GM12874 (cell line): ENCODE measurements at regions not wholly inside any gene's neighbourhood (a gene's known extent, or its start where the extent isn't known, plus 50 kb on each side); places are given as distances from the start of the nearest gene placed in this dataset.

ENCODE experiments used
- TF ChIP-seq, protein P1 (sequence below): IDR thresholded peaks from 2 replicates; pipeline ENCODE4 v1.5.1; 2011; ENCODE audit warnings: low read depth, mild to moderate bottlenecking, control low read depth, low read length, moderate library complexity; ENCODE audit not compliant: insufficient read depth

DNA sequence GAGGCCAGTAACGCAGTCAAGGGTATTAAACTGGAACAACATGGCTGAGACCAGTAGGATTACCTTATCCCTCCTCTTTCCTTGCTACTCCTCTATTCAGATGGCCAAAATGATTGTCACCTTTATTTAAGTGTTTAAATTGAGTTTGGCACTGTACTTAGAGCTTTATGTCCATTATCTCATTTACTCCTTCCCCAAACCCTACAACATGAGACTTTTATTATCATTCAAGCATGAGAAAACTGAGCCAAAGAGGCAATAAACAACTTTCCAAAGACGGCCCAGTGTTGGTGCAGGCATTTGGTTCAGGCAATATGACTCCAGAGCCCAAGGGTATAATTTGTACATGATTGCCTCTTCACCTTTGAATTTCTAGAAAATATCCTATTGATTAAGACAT, 370.9 kb upstream of the KITLG start:
- TF ChIP-seq, protein P1, sequence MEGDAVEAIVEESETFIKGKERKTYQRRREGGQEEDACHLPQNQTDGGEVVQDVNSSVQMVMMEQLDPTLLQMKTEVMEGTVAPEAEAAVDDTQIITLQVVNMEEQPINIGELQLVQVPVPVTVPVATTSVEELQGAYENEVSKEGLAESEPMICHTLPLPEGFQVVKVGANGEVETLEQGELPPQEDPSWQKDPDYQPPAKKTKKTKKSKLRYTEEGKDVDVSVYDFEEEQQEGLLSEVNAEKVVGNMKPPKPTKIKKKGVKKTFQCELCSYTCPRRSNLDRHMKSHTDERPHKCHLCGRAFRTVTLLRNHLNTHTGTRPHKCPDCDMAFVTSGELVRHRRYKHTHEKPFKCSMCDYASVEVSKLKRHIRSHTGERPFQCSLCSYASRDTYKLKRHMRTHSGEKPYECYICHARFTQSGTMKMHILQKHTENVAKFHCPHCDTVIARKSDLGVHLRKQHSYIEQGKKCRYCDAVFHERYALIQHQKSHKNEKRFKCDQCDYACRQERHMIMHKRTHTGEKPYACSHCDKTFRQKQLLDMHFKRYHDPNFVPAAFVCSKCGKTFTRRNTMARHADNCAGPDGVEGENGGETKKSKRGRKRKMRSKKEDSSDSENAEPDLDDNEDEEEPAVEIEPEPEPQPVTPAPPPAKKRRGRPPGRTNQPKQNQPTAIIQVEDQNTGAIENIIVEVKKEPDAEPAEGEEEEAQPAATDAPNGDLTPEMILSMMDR: no peak

DNA sequence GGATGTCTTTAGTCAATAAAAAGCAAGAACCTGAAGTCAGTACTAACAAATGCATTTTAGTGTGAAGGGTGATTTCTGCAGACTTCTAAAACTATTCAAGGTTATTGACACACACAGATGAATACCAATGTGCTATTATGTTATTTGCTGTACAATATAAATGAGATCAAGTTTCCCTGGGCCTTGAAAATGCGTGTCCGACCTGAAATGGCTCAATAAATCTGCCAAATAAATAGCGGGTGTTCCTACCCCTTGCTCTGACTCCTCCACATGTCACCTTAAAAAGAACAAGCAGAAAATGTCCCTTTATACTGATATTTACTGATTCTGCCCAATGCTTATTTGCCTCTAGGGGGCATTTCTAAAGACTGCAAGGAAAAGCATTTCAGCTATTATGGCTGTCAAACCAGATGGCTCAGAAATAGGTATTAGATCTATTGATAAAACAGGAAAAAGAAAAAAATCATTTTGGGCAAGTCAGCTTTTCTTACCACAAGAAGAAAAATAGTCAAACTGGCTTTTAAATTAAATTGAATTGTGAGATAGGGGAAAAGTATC, 367.3 kb upstream of the KITLG start:
- TF ChIP-seq, protein P1: 0 out of 2 replicates have a peak, but pooled peaks have one; percentile 5

DNA sequence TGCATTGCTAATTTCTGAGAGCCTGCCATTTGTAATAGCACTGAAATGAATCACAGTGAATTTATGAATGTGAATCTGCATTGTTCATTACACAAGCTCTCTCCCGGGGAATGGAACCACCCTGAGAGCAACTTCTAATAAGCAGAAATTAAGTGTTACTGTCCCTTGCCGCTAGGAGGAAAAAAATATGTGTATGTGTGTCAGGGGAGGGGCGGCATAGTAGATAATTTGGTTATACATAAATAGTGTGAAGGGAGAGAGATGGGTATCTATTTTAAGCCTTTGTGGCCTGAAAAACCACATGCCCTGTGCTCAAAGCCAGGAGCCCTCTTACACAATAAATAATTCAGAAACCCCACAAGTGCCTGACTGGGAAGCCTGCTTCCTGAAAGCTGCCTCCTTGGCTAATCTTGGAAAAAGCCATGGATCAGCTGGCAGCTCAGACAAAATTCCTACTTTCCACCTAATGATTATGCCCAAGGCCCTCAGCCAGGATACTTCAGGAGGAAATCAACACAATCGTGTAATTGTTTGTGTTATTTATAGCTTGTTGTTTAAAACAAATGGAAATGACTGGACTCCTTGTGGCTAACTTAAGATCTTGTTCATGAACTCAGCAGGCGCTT, 366.2 kb upstream of the KITLG start:
- TF ChIP-seq, protein P1: peak; percentile 12; the same call in 1 of the 2 replicates

DNA sequence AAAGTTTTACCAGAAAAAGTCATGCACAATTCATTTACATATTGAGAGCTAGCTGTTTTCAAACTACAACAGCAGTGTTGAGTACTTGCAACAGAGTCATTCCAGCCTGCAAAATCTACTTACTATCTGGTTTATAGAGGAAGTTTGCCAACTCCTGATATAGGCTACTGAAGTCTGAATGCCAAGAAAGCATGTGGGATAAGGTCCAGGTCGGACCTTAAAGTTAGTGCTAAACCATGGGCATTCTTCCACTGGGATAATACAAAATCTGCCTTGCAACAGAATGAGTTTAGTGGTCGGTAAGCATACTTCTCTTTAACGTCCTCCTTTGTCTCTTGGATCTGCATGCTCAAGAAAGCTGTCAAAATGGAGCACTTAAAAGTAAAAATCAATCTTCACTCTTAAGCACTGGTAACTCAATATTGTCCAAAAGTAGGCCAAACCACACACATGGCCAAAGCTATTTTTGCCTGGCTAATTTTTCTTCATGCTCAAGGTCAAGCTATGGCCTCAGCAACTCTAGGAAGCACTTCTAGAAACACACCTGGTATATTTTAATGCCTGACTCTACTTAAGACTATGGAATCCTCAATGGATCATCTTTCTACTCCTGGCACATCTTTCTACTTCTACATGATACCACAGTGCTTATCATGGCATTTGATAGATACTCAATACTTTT, 364.9 kb upstream of the KITLG start:
- TF ChIP-seq, protein P1: no peak

DNA sequence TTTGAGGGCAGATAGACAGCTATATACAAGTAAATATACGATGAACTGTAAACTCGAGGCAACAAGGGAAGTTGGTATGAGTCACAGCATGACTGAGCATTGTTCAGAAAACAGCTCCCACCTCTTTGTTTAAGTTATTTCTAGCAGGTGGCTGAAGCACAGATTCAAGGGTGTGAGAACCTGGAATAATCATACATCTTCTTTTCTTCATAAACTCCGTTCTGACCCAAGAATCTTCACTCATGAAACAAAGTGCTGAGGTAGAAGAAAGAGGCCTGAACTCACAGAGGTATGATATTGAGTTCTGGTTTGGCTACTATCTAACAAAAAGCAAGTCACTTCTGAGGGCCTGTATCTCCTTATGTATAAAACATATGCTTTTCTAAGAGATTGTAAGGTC, 364.1 kb upstream of the KITLG start:
- TF ChIP-seq, protein P1: no peak

DNA sequence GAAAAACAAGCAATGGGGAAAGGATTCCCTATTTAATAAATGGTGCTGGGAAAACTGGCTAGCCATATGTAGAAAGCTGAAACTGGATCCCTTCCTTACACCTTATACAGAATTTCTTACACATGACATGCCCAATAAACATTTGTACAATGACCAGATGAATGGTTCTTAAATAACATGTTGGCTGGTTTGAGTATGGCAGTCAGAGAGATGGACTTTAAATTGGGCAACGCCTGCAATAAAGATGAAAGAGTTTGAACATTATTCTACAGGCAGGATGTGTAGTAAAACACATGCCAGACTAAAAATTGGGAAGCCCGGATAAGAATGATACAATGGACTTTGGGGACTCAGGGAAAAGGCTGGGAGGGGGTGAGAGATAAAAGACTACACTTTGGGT, 360.6 kb upstream of the KITLG start:
- TF ChIP-seq, protein P1: no peak

DNA sequence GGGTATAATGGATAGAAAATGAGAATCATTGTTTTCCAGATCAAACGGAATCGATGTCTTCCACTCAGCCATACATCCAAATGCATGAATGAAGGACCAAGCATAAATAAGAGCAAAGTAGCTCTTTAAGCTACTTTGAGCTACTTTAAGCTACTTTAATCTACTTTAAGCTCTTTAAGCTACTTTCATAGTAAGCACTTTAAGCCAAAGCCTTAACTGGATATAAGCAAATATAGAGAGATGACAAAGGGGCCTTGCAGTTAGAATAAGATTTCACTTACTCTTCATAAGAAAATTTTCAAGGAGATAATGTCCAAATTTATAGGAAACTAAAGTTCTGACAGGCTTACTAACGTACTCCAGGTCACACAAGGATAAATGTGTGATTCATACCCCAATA, 355.6 kb upstream of the KITLG start:
- TF ChIP-seq, protein P1: no peak
